Muscle layer of duodenum (tissue), 2 donors: ENCODE measurements at regions not wholly inside any gene's neighbourhood (a gene's known extent, or its start where the extent isn't known, plus 50 kb on each side); places are given as distances from the start of the nearest gene placed in this dataset.
A peak's percentile ranks its signal among the peaks of the same experiment; 100 is the strongest.
"Not testable (repeated sequence)": the region's sequence is repeated elsewhere in the genome, so short reads cannot be mapped to it uniquely, and the experiment has no call there.

ENCODE experiments used
- H3K27ac ChIP-seq: one replicate; pipeline ENCODE4 v1.7.0; 2013; ENCODE audit warnings: mild to moderate bottlenecking, low read length
- H3K27me3 ChIP-seq: one replicate; pipeline ENCODE4 v1.7.0; 2013; ENCODE audit warnings: low read depth, mild to moderate bottlenecking, control low read depth, low read length
- H3K36me3 ChIP-seq, 2 donors: one replicate each; pipeline ENCODE4 v1.7.0; 2013; ENCODE audit warnings: low read length in 2 of 2, control low read depth in 1 of 2, mild to moderate bottlenecking in 1 of 2; ENCODE audit not compliant: insufficient read depth in 2 of 2, control insufficient read depth in 1 of 2
- H3K4me1 ChIP-seq, 2 donors: one replicate each; pipeline ENCODE4 v1.7.0; 2013; ENCODE audit warnings: low read length in 2 of 2, mild to moderate bottlenecking in 2 of 2, control low read depth in 1 of 2, moderate library complexity in 1 of 2; ENCODE audit not compliant: insufficient read depth in 2 of 2, control insufficient read depth in 1 of 2
- H3K4me3 ChIP-seq, 2 donors: one replicate each; pipeline ENCODE4 v1.7.0; 2013; ENCODE audit warnings: low read length in 2 of 2, low read depth in 1 of 2, mild to moderate bottlenecking in 1 of 2
- H3K9me3 ChIP-seq, 2 donors: one replicate each; pipeline ENCODE4 v1.7.0; 2013; ENCODE audit warnings: low read length in 2 of 2, control low read depth in 1 of 2, mild to moderate bottlenecking in 1 of 2; ENCODE audit not compliant: control insufficient read depth in 1 of 2
- donor health status: healthy.

GRCh38 chr2:184993746-184994145 is 395.4 kb downstream of the ZNF804A start:
- no peaks in the 10 kb centered on the region for H3K27me3 ChIP-seq
- H3K9me3 ChIP-seq: peaks cover 0 to 8% of the 10 kb centered on the region in 2 donors
- H3K4me3 ChIP-seq: no peak overlapping the region
- no peaks in the 10 kb centered on the region for H3K4me1 ChIP-seq
- H3K36me3 ChIP-seq: no peaks in the 10 kb centered on the region
- H3K27ac ChIP-seq: no peak overlapping the region

- Histone ChIP-seq H3K9me3 (peaks cover 0 to 10% of the 10 kb centered on the region in 2 donors), H3K36me3 (no peaks in the 10 kb centered on the region), H3K27ac (no peak overlapping the region), H3K4me3 (no peak overlapping the region), H3K27me3 (no peaks in the 10 kb centered on the region), H3K4me1 (no peaks in the 10 kb centered on the region)
These were observed 408.2 kb downstream of the ZNF804A start for GRCh38 chr2:185006481-185006880.

GRCh38 chr2:185012643-185013042 is 414.3 kb downstream of the ZNF804A start:
- Histone ChIP-seq H3K9me3 (peaks cover 4 to 20% of the 10 kb centered on the region in 2 donors), H3K4me1 (no peaks in the 10 kb centered on the region), H3K27me3 (no peaks in the 10 kb centered on the region), H3K4me3 (peak overlapping the region in 1 of 2 donors; percentile 42), H3K36me3 (no peaks in the 10 kb centered on the region), H3K27ac (no peak overlapping the region)

GRCh38 chr2:185014076-185014475 is 415.7 kb downstream of the ZNF804A start:
- no peak overlapping the region for H3K27ac ChIP-seq
- peaks cover 4 to 20% of the 10 kb centered on the region in 2 donors for H3K9me3 ChIP-seq
- H3K4me3 ChIP-seq: no peak overlapping the region
- H3K4me1 ChIP-seq: no peaks in the 10 kb centered on the region
- no peaks in the 10 kb centered on the region for H3K27me3 ChIP-seq
- no peaks in the 10 kb centered on the region for H3K36me3 ChIP-seq

GRCh38 chr2:185025891-185026290 is 427.6 kb downstream of the ZNF804A start:
- not testable (repeated sequence) for H3K9me3 ChIP-seq, H3K27me3 ChIP-seq, H3K4me3 ChIP-seq, H3K4me1 ChIP-seq, H3K36me3 ChIP-seq, H3K27ac ChIP-seq

GRCh38 chr2:185035906-185036305 is 437.6 kb downstream of the ZNF804A start:
- Histone ChIP-seq H3K36me3 (no peaks in the 10 kb centered on the region), H3K4me3 (no peak overlapping the region), H3K27me3 (no peaks in the 10 kb centered on the region), H3K9me3 (peaks cover 0 to 7% of the 10 kb centered on the region in 2 donors), H3K27ac (no peak overlapping the region), H3K4me1 (no peaks in the 10 kb centered on the region)

GRCh38 chr2:185044323-185044874 is 446.1 kb downstream of the ZNF804A start:
- Histone ChIP-seq H3K27ac (no peak overlapping the region), H3K36me3 (no peaks in the 10 kb centered on the region), H3K9me3 (peaks cover 0 to 22% of the 10 kb centered on the region in 2 donors), H3K4me1 (no peaks in the 10 kb centered on the region), H3K27me3 (no peaks in the 10 kb centered on the region), H3K4me3 (no peak overlapping the region)

- Histone ChIP-seq H3K9me3 (peaks cover 0 to 2% of the 10 kb centered on the region in 2 donors), H3K4me3 (no peak overlapping the region), H3K36me3 (no peaks in the 10 kb centered on the region), H3K27ac (no peak overlapping the region), H3K27me3 (no peaks in the 10 kb centered on the region), H3K4me1 (no peaks in the 10 kb centered on the region)
These were observed 452.5 kb downstream of the ZNF804A start for GRCh38 chr2:185050804-185051203.

GRCh38 chr2:185063761-185064160 is 465.4 kb downstream of the ZNF804A start:
- no peaks in the 10 kb centered on the region for H3K36me3 ChIP-seq
- no peaks in the 10 kb centered on the region for H3K27me3 ChIP-seq
- no peak overlapping the region for H3K27ac ChIP-seq
- no peaks in the 10 kb centered on the region for H3K9me3 ChIP-seq
- H3K4me3 ChIP-seq: no peak overlapping the region
- no peaks in the 10 kb centered on the region for H3K4me1 ChIP-seq

- no peaks in the 10 kb centered on the region for H3K27me3 ChIP-seq
- no peaks in the 10 kb centered on the region for H3K9me3 ChIP-seq
- no peak overlapping the region for H3K27ac ChIP-seq
- H3K36me3 ChIP-seq: no peaks in the 10 kb centered on the region
- no peak overlapping the region for H3K4me3 ChIP-seq
- no peaks in the 10 kb centered on the region for H3K4me1 ChIP-seq
These were observed 467.8 kb downstream of the ZNF804A start for GRCh38 chr2:185066128-185066527.

GRCh38 chr2:185069107-185069506 is 470.8 kb downstream of the ZNF804A start:
- Histone ChIP-seq H3K36me3 (no peaks in the 10 kb centered on the region), H3K27me3 (no peaks in the 10 kb centered on the region), H3K27ac (no peak overlapping the region), H3K4me1 (no peaks in the 10 kb centered on the region), H3K9me3 (no peaks in the 10 kb centered on the region), H3K4me3 (no peak overlapping the region)

GRCh38 chr2:185074156-185074555 is 475.8 kb downstream of the ZNF804A start:
- no peaks in the 10 kb centered on the region for H3K4me1 ChIP-seq
- H3K4me3 ChIP-seq: no peak overlapping the region
- no peaks in the 10 kb centered on the region for H3K9me3 ChIP-seq
- no peaks in the 10 kb centered on the region for H3K27me3 ChIP-seq
- no peak overlapping the region for H3K27ac ChIP-seq
- H3K36me3 ChIP-seq: no peaks in the 10 kb centered on the region
